HG03342 (cell line): ENCODE measurements at regions not wholly inside any gene's neighbourhood (a gene's known extent, or its start where the extent isn't known, plus 50 kb on each side); places are given as distances from the start of the nearest gene placed in this dataset.
"Not testable (repeated sequence)": the region's sequence is repeated elsewhere in the genome, so short reads cannot be mapped to it uniquely, and the experiment has no call there.

ENCODE experiments used
- ATAC-seq: cut with Tn5 transposase; IDR thresholded peaks from one replicate; pipeline ENCODE4 v1.9.1; 2021; ENCODE audit warnings: mild to moderate bottlenecking, moderate library complexity; ENCODE audit not compliant: unreplicated experiment

DNA sequence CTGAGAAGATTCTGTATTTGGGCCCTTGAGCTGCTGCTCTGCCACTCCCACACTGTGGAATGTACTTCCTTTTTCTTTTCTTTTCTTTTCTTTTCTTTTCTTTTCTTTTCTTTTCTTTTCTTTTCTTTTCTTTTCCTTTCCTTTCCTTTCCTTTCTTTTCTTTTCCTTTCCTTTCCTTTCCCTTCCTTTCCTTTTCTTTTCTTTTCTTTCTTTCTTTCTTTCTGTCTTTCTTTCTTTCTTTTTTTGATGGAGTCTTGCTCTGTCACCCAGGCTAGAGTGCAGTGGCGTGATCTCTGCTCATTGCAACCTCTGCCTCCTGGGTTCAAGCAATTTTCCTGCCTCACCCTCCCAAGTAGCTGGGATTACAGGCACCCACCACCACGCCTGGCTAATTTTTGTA, 89.8 kb downstream of the DNAAF6 start:
- not testable (repeated sequence) for ATAC-seq

DNA sequence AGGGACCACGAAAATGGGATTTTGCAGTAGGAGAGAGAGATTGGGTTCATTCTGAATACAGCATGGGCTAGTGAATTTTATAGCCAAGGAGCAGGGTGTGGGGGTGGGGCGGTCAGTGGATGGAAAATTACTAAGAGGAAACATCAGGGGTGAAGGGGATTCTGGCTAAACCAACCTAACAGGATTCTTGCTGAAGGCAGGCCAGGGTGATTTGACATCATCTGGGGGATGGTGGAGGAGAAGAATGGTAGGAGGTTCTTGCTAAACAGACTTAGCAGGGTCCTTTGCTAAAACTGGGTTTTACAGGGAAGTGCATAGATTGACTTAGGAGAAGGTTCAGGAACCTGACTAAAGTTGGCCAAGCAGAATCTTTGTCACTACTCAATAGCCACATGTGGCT, 91.9 kb downstream of the DNAAF6 start:
- no peak for ATAC-seq

DNA sequence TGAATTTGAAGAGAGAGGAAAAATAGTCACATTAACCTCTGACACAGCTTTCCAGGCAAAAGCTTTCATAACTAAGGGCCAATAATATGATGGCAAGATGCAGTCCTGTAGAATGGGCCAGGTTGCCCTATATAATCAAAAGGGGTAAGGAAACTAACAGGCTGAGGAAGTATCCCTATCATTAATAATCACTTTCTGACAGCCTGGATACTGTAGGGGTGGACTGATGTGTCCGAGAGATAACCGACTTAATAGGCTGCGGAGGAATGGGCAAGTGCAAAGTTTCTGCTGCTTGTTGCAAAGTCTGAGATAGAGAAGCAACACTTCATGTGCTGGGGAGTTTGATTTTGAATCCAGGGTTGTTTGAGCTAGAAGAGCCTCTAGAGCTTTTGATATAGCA, 94.8 kb downstream of the DNAAF6 start:
- ATAC-seq, result no peak

DNA sequence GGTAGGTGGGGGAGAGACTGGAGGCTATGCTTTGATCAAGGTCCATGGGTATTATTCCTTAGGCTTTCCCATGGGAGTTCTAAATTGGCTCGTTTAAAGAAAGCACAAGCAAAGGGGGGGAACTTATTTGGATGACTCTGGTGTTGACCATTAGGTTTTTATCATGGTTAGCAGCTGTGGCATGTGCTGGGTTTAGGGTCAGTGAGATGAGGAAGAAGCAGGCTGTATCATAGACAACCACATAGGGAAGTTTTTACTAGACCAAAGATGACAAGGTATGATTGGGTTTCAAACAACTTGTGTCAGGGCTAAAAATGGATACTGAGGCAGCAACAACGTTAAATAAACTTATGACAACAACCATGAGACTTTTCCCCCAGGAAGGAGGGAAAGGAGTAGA, 97.7 kb downstream of the DNAAF6 start:
- no peak for ATAC-seq

DNA sequence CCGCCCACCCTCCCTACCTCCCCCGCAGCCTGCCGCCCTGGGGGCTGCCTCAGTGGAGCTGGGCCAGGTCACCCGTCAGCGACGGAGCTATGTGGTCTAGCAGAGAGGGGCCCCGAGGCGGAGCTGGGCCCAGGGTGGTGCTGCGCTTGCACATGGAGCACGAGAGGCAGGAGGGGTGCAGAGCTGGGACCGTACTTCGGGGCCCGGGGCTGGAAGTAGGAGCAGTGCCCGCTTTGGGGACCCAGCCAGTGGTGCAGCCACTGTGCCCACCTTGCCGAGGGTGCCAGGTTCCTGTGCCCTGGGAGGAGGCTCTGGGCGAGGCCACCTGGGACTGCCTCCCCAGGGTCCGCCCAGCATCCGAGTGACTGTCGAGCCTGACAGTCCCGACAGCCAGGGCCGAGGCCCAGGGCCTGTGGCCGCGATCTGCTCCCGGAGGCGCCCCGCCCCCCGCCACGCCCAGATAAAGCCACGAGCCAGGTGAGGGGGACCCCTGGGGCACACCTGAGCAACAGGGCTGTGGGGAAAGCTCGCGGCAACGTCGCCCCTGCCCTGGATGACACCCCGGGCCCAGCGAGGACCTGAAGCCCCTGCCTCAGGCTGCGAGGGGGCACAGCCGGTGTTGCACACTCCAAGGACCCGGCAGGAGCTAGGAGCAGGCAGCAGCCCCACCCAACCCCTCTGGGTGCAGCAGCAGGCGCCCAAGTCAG, 117.5 kb downstream of the DNAAF6 start:
- no peak for ATAC-seq

DNA sequence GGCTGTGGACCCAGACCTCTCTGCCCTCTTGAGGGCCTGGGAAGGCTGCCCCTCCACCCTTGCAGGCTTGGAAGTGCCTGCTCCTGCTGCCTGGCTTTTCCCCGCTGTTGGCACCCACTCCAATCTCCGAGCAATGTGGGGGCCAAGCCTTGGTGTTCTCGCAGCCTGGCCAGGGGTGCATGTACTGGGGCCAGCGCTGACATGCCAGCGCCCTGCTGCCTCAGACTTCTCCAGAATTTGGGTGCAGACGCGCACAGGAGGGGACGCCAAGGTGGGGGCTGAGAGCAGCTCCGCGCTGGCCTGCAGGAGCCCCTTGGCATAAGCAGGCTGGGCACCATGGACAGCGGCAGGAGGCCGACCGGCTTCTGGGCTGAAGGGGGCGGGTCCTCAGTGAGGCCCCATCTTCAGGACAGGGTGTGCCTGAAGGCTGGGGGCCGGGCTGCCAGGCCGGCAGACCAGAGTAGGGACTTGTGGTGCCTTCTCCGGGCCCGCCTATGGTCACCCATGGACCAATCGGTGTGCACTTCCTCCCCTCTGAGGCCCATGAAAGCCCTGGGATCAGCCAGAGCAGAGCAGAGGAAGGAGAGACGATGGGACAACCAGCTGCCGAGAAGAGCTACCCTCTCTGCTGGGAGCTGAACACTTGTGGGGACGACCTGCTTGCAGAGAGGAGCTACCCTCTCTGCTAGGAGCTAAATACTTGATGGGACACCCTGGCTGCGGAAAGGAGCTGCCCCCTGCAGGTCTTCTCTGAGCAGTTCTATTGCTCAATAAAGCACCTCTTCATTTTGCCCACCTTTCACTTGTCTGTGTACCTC, 118.3 kb downstream of the DNAAF6 start:
- ATAC-seq, result no peak

DNA sequence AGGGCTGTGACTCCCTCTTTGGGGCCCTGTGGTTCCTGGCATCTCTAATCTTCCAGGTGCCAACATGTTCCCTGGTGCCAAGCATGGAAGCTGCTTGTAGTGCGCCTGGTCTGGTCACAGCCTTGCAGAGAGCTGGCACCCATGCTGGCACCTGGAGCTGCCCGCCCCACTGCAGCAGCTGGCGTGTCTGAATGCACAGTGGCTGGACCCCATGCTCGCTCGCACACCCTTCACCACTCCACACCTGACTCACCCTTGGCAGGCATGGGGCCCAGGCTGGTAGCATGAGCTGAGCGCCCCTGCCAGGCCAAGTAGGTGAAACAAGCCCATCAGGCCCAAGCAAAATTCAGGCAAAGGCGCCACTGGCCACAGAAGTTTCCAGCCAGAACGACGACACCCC, 119.1 kb downstream of the DNAAF6 start:
- no peak for ATAC-seq

DNA sequence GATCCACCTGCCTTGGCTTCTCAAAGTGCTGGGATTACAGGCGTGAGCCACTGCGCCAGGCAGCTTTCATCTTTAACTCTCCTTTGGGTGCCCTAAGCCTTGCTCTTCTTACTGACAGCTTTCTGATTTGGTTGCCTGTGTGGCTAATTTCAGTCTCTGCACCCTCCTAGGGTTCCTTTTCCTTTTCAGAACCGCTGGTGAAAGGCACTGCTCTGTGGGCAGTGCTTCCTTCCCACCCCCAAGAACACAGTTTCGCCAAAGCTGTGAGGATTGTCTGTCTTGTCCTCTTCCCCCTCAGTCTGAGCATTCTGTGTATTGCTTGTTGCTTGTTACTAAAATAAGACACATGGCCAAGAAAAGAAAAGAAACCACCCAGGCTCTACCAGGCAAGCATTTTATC, 101.4 kb upstream of the FRMPD3 start:
- ATAC-seq, result no peak

DNA sequence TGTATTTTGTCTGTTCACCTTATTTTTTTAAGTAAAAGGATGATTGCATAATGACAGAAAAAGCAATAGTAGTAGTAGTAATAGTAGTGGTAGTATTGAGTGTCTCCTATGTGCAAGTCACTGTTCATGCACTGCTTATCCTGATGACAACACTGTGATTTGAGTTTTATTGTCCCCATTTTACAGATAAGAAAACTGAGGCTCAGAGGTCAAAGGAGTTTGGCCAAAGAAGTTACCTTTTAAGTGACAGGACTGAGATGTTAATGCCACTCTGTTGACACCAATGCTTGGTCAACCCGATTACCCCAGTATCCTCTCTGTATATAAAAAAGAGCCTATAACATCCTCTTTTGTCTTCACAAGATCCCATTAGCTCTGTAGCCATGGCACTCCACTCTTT, 100.5 kb upstream of the FRMPD3 start:
- no peak for ATAC-seq

DNA sequence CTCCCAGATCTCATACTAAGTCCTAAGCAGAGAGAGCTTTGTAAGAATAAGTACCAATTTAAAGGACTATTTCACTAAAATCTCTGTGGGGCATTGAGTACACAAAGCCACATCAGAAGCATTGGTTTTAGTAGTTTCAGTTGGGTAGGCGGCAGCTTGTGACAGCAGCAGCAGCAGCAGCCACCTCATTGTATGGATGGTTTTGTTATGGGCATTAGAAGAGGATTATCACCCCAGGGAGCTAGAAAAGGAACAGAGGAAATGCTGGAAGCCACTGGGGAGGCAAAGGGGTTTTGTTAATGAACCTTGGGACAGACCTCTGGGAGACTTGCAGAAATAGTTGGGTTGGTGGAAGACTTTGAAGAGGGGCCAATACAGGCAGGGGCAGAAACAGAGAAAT, 93.9 kb upstream of the FRMPD3 start:
- ATAC-seq, result no peak

DNA sequence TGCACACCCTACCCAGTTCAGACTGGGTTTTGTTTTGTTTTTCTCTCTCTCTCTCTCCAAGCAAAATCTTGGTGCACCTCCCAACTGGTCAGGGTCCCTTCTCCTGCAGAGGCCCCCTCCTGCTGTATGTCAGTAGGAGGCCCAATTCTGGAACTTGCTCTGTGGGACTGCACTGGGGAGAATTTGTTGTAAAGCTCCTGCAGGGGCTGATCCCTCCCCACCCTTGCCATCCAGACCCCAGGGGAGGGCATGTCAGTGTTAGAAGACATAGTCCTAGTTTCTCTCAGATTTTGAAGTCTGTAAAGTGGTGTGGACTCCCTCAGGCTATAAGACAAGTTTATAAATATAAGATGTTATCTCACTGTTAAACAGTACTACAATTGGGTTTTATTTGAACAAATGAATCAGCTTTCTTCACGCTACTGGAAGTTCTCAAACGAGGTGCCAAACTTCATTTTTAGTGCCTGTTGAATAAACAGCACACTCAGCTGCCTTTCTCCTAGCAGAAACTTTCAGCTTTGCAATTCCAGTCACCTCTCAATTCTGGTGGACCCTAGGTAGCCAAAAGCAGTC, 88.6 kb upstream of the FRMPD3 start:
- no peak for ATAC-seq

DNA sequence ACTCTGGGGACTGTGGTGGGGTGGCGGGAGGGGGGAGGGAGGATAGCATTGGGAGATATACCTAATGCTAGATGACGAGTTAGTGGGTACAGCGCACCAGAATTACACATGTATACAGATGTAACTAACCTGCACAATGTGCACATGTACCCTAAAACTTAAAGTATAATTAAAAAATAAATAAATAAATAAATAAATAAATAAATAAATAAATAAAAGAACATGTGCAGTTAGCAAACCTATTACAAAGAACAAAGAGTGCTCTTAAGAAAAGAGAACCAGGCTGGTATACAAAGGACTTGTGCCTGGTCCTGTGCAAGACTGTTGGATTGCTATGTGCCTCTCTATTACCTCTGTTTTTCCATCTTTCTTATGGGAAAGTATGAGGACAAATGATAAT, 79.3 kb upstream of the FRMPD3 start:
- ATAC-seq, result not testable (repeated sequence)

DNA sequence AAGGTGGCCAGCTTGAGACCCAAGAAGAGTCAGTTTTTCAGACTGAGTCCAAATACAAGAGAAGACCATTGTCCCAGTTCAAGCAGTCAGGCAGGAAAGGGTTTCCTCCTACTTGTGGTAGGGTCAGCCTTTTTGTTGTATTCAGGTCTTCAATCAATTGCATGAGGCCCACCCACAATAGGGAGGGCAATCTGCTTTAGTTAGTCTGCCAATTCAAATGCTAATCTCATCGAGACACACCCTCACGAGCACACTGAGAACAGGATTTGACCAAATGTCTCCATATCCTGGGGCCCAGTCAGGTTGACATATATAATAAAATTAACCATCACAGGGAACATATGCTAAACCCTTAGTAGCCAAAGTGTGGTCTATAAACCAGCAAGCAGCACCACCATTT, 75.3 kb upstream of the FRMPD3 start:
- no peak for ATAC-seq

DNA sequence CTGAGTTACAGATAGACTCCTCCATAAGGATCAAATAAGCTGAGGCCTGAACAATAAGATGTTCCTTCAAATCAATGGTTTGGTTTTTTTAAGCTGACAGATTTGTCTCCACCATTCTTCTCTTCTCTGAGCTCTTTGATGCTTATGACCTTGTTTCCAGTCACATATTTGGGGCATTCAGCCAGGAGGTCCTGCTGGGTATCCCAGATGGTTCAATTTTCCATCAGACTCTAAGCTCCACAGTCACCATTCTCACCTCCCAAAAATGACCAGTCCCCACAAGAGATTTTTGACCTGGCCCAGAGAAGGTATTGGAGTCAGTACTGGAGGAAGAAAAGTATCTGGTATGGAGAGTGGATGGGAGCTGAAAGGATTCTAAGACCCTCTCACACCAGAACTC, 74.6 kb upstream of the FRMPD3 start:
- ATAC-seq, result no peak

DNA sequence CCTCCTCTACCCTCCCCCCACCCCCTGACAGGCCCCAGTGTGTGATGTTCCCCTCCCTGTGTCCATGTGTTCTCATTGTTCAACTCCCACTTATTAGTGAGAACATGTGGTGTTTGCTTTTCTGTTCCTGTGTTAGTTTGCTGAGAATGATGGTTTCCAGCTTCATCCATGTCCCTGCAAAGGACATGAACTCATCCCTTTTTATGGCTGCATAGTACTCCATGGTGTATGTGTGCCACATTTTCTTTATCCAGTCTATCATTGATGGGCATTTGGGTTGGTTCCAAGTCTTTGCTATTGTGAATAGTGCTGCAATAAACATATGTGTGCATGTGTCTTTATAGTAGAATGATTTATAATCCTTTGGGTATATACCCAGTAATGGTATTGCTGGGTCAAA, 73.3 kb upstream of the FRMPD3 start:
- ATAC-seq, result not testable (repeated sequence)

DNA sequence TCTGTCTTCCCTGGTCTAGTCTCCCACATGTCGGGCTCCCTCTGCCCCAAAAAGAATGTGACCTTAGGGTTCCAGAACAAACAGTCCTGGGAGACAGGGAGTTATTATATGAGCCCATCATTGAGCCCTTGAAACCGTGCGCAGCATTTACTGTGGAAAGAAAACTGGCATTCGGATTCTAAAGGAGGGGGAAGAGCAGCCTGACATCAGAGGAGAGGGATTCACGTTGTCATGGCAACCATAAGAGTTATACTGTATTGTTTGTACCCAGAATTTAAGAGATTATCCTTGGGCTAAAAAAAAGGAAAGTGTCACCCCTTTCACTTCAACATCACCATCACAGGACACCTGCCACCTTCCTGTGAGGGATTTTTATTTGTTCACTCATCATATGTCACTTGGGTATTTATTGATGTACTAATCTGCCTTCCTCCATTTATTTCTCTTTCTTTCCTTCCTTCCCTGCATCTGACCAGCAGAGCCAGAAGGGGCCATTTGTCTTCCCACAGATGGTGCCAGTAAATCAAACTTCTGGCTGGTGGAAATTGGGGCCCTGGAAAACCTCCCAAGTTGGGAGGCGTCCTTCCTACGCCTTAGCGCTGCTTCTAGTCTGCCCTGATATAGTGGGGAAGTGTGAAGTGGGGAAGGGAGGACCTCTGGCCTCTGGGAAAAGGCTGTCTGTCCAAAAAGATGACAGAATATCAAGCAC, 64.9 kb upstream of the FRMPD3 start:
- ATAC-seq, result no peak

DNA sequence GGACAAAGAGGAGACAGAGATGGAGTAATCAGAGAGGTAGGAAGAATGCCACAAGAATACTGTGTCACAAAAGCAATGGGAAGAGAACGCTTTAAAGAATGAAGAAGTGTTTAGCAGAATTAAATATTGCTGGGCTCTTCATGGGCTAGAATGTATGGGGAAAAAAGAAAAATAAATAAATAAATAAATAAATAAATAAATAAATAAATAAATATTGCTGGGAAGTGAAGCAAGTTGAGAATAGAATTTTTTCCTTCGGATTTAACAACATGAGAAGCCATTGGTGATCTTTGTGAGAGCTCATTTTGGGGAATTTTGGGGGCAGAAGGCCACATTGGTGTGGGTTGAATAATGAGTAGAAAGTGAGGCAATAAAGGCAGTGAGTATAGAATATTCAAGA, 59.7 kb upstream of the FRMPD3 start:
- ATAC-seq, result no peak

DNA sequence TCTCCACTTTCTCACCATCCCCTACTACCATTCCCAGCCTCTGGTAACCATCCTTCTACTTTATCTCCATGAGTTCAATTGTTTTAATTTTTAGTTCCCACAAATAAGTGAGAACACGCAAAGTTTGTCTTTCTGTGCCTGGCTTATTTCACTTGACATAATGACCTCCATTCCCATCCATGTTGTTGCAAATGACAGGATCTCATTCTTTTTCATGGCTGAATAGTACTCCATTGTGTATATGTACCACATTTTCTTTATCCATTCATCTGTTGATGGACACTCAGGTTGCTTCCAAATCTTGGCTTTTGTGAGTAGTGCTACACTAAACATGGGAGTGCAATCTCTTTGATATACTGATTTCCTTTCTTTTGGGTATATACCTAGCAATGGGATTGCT, 55.8 kb upstream of the FRMPD3 start:
- ATAC-seq, result not testable (repeated sequence)

DNA sequence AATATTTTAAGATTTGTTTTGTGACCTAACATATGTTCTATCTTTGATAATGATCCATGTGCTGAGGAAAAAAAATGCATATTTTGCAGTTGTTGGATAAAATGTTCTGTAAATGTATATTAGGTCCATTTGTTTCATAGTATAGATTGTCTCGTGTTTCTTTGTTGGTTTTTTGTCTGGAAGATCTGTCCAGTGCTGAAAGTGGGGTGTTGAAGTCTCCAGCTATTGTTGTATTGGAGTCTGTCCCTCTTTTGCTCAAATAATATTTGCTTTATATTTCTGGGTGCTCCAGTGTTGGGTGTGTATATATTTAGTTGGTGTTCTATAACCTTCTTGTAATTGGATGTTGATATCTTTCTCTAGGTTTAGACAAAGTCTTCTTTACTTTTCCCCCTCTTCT, 53.2 kb upstream of the FRMPD3 start:
- no peak for ATAC-seq

DNA sequence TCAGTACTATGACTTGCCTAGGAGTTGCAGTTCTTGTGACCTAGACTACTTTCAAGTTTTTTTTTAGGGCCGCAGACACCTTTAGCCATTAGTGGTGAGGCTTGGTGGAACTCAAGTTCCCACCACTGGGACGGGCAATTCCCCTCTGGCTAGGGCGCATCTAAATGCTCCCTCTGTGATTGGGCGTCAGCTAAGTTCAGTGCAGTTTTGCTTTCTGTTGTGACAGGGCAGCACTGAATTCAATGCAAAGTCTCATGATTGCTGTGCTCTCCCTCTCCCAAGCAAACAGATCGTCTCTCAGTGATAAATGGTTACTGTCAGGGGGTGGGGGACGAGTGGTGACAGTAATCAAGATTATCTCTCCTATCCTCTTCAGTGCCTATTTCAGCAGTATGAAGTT, 52.7 kb upstream of the FRMPD3 start:
- no peak for ATAC-seq

DNA sequence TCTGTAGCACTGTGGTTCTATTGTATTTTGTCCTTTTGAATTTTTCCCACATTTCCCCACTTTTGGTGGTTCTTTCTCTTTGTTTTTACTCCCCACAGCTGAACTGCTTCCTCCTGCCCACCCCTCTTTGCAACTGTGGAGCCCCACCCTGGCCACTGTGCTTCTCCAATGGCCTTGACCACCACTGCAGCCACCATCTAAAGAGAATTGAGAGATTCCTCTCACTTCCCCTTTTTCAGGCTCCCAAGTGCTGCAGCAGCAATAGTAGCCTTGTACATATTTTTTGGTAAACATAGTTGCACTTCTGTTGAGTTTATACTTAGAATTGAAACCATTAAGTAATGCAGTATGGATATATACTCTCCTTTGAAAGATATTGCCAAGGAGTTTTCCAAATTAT, 51.3 kb upstream of the FRMPD3 start:
- ATAC-seq, result peak; percentile 67
